Stimulated activated memory B cell treated with anti-CD40 and anti-IgM and Interleukin-4, amounts not matched to agents 10 μg/mL and 1 μg/mL and 100 μg/mL, for 72 hours (primary cell): ENCODE measurements at regions not wholly inside any gene's neighbourhood (a gene's known extent, or its start where the extent isn't known, plus 50 kb on each side); places are given as distances from the start of the nearest gene placed in this dataset.
"Not testable (repeated sequence)": the region's sequence is repeated elsewhere in the genome, so short reads cannot be mapped to it uniquely, and the experiment has no call there.

Source experiments
- ATAC-seq: fragments of 150-1000 bp; cut with Tn5 transposase; 2 replicates; pipeline ENCODE4 v1.10.0; 2021
- H3K27ac Mint-ChIP-seq: one replicate; pipeline ENCODE4 v1.8.0; 2022; ENCODE audit warnings: mild to moderate bottlenecking, mixed read lengths
- H3K27me3 Mint-ChIP-seq: one replicate; pipeline ENCODE4 v1.8.0; 2022; ENCODE audit warnings: mixed read lengths
- H3K36me3 Mint-ChIP-seq: one replicate; pipeline ENCODE4 v1.8.0; 2022; ENCODE audit warnings: mixed read lengths
- H3K4me1 Mint-ChIP-seq: one replicate; pipeline ENCODE4 v1.8.0; 2022; ENCODE audit warnings: mixed read lengths
- H3K4me3 Mint-ChIP-seq: one replicate; pipeline ENCODE4 v1.8.0; 2022; ENCODE audit warnings: mild to moderate bottlenecking, moderate library complexity, mixed read lengths
- H3K9me3 Mint-ChIP-seq: one replicate; pipeline ENCODE4 v1.8.0; 2022; ENCODE audit warnings: mixed read lengths

GRCh38 chr9:38170763-38171537, 101.9 kb upstream of the SHB start:
- H3K27ac Mint-ChIP-seq, H3K4me3 Mint-ChIP-seq, H3K4me1 Mint-ChIP-seq, H3K36me3 Mint-ChIP-seq, ATAC-seq: not testable (repeated sequence)
- Mint-ChIP-seq H3K27me3 (peaks cover 25% of the 10 kb centered on the region), H3K9me3 (peaks cover 18% of the 10 kb centered on the region)

- H3K27ac Mint-ChIP-seq, H3K4me3 Mint-ChIP-seq, ATAC-seq: not testable (repeated sequence)
Measured at GRCh38 chr9:38170155-38170554, 101.1 kb upstream of the SHB start.

GRCh38 chr9:38166501-38166900, 97.5 kb upstream of the SHB start:
- Mint-ChIP-seq H3K4me3 (no peak overlapping the region), H3K9me3 (peaks cover 14% of the 10 kb centered on the region), H3K27ac (no peak overlapping the region), H3K27me3 (peaks cover 27% of the 10 kb centered on the region), H3K36me3 (no peaks in the 10 kb centered on the region), H3K4me1 (no peaks in the 10 kb centered on the region)
- no peak for ATAC-seq

More at GRCh38 chr9:38170155-38170554, 101.1 kb upstream of the SHB start:
- H3K27me3 Mint-ChIP-seq: peaks cover 25% of the 10 kb centered on the region
- peaks cover 18% of the 10 kb centered on the region for H3K9me3 Mint-ChIP-seq
- not testable (repeated sequence) for H3K36me3 Mint-ChIP-seq, H3K4me1 Mint-ChIP-seq

- H3K27ac Mint-ChIP-seq: no peak overlapping the region
- peaks cover 27% of the 10 kb centered on the region for H3K27me3 Mint-ChIP-seq
- H3K4me3 Mint-ChIP-seq: no peak overlapping the region
- H3K9me3 Mint-ChIP-seq: peaks cover 3% of the 10 kb centered on the region
- H3K4me1 Mint-ChIP-seq: no peaks in the 10 kb centered on the region
- no peaks in the 10 kb centered on the region for H3K36me3 Mint-ChIP-seq
- ATAC-seq: no peak
Measured at GRCh38 chr9:38164659-38165221, 95.7 kb upstream of the SHB start.

- no peak overlapping the region for H3K4me3 Mint-ChIP-seq
- ATAC-seq: no peak
- no peaks in the 10 kb centered on the region for H3K9me3 Mint-ChIP-seq
- H3K27ac Mint-ChIP-seq: no peak overlapping the region
- no peaks in the 10 kb centered on the region for H3K36me3 Mint-ChIP-seq
- peaks cover 28% of the 10 kb centered on the region for H3K27me3 Mint-ChIP-seq
- no peaks in the 10 kb centered on the region for H3K4me1 Mint-ChIP-seq
Measured at GRCh38 chr9:38163518-38163917, 94.5 kb upstream of the SHB start.

- no peaks in the 10 kb centered on the region for H3K9me3 Mint-ChIP-seq
- no peaks in the 10 kb centered on the region for H3K4me1 Mint-ChIP-seq
- peaks cover 25% of the 10 kb centered on the region for H3K27me3 Mint-ChIP-seq
- H3K36me3 Mint-ChIP-seq: no peaks in the 10 kb centered on the region
- H3K27ac Mint-ChIP-seq: no peak overlapping the region
- no peak overlapping the region for H3K4me3 Mint-ChIP-seq
- ATAC-seq: no peak
Measured at GRCh38 chr9:38162332-38163211, 93.5 kb upstream of the SHB start.

- Mint-ChIP-seq H3K27ac (no peak overlapping the region), H3K4me3 (no peak overlapping the region), H3K4me1 (no peaks in the 10 kb centered on the region), H3K27me3 (peaks cover 25% of the 10 kb centered on the region), H3K36me3 (no peaks in the 10 kb centered on the region), H3K9me3 (no peaks in the 10 kb centered on the region)
- no peak for ATAC-seq
Measured at GRCh38 chr9:38160613-38161215, 91.7 kb upstream of the SHB start.

- Mint-ChIP-seq H3K27me3 (peaks cover 25% of the 10 kb centered on the region), H3K9me3 (no peaks in the 10 kb centered on the region), H3K36me3 (no peaks in the 10 kb centered on the region), H3K27ac (no peak overlapping the region), H3K4me3 (no peak overlapping the region), H3K4me1 (no peaks in the 10 kb centered on the region)
- ATAC-seq: no peak
Measured at GRCh38 chr9:38159599-38159998, 90.6 kb upstream of the SHB start.

- H3K36me3 Mint-ChIP-seq: no peaks in the 10 kb centered on the region
- H3K4me1 Mint-ChIP-seq: no peaks in the 10 kb centered on the region
- no peak for ATAC-seq
- H3K4me3 Mint-ChIP-seq: no peak overlapping the region
- H3K27me3 Mint-ChIP-seq: peaks cover 31% of the 10 kb centered on the region
- H3K9me3 Mint-ChIP-seq: no peaks in the 10 kb centered on the region
- H3K27ac Mint-ChIP-seq: no peak overlapping the region
Measured at GRCh38 chr9:38158628-38159027, 89.6 kb upstream of the SHB start.

GRCh38 chr9:38157711-38158110, 88.7 kb upstream of the SHB start:
- H3K27ac Mint-ChIP-seq: no peak overlapping the region
- no peaks in the 10 kb centered on the region for H3K9me3 Mint-ChIP-seq
- H3K4me1 Mint-ChIP-seq: no peaks in the 10 kb centered on the region
- no peak for ATAC-seq
- no peaks in the 10 kb centered on the region for H3K36me3 Mint-ChIP-seq
- H3K27me3 Mint-ChIP-seq: peaks cover 21% of the 10 kb centered on the region
- no peak overlapping the region for H3K4me3 Mint-ChIP-seq

- Mint-ChIP-seq H3K4me1 (no peaks in the 10 kb centered on the region), H3K27me3 (peaks cover 29% of the 10 kb centered on the region), H3K36me3 (no peaks in the 10 kb centered on the region), H3K9me3 (no peaks in the 10 kb centered on the region), H3K4me3 (no peak overlapping the region), H3K27ac (no peak overlapping the region)
- no peak for ATAC-seq
Measured at GRCh38 chr9:38154501-38155421, 85.7 kb upstream of the SHB start.

- no peaks in the 10 kb centered on the region for H3K4me1 Mint-ChIP-seq
- no peak overlapping the region for H3K4me3 Mint-ChIP-seq
- H3K27ac Mint-ChIP-seq: no peak overlapping the region
- peaks cover 34% of the 10 kb centered on the region for H3K27me3 Mint-ChIP-seq
- no peaks in the 10 kb centered on the region for H3K36me3 Mint-ChIP-seq
- H3K9me3 Mint-ChIP-seq: no peaks in the 10 kb centered on the region
- ATAC-seq: no peak
Measured at GRCh38 chr9:38153910-38154291, 84.9 kb upstream of the SHB start.

GRCh38 chr9:38153152-38153909, 84.3 kb upstream of the SHB start:
- Mint-ChIP-seq H3K4me1 (no peaks in the 10 kb centered on the region), H3K36me3 (no peaks in the 10 kb centered on the region), H3K4me3 (no peak overlapping the region), H3K9me3 (no peaks in the 10 kb centered on the region), H3K27ac (no peak overlapping the region), H3K27me3 (peaks cover 34% of the 10 kb centered on the region)
- ATAC-seq: no peak

GRCh38 chr9:38149647-38150046, 80.6 kb upstream of the SHB start:
- Mint-ChIP-seq H3K36me3 (no peaks in the 10 kb centered on the region), H3K4me3 (no peak overlapping the region), H3K4me1 (no peaks in the 10 kb centered on the region), H3K9me3 (peaks cover 2% of the 10 kb centered on the region), H3K27me3 (peaks cover 53% of the 10 kb centered on the region), H3K27ac (no peak overlapping the region)
- no peak for ATAC-seq
